ENCODE measurements at regions not wholly inside any gene's neighbourhood (a gene's known extent, or its start where the extent isn't known, plus 50 kb on each side); places are given as distances from the start of the nearest gene placed in this dataset.

GRCh38 chr1:229891227-229891626, 175.8 kb upstream of the GALNT2 start:
- FAIRE-seq: no peak
- Histone ChIP-seq H3K23me2 (ENCODE audit: low read depth, low read length) (peaks cover 2% of the 10 kb centered on the region; the same call in 1 of the 2 replicates), H3K27ac (ENCODE audit: low read depth, low read length) (no peak overlapping the region), H2BK12ac (ENCODE audit: low read depth, low read length) (no peak overlapping the region), H3K23ac (ENCODE audit: insufficient read length) (no peak overlapping the region), H3K79me1 (ENCODE audit: low read depth, low read length) (no peaks in the 10 kb centered on the region), H2BK15ac (ENCODE audit: low read length) (no peak overlapping the region), H3K56ac (replicated peaks; ENCODE audit: insufficient read length, low read depth, low read length) (no peak overlapping the region), H3K36me3 (ENCODE audit: control insufficient read depth in 2 of 4, insufficient read depth in 4 of 4, low read length in 3 of 4) (no peaks in the 10 kb centered on the region), H2BK120ac (replicated peaks; ENCODE audit: low read depth, low read length) (no peak overlapping the region), H4K8ac (ENCODE audit: extremely low read depth, insufficient read depth, low read length) (no peak overlapping the region), H3K4me3 (ENCODE audit: extremely low read depth in 1 of 4, insufficient read depth in 2 of 4, low read depth in 3 of 4, low read length in 4 of 4) (no peak overlapping the region), H4K91ac (replicated peaks; ENCODE audit: insufficient read length, low read length) (no peak overlapping the region), H3K4ac (replicated peaks; ENCODE audit: insufficient read length, low read depth, low read length) (no peak overlapping the region), H2BK5ac (ENCODE audit: low read depth, low read length) (no peak overlapping the region), H2BK20ac (ENCODE audit: low read length) (no peak overlapping the region), H3K9me3 (ENCODE audit: insufficient read depth in 2 of 2, low read depth in 1 of 2, low read length in 1 of 2) (no peaks in the 10 kb centered on the region), H3K4me1 (replicated peaks in 1 of 4; ENCODE audit: control insufficient read depth in 3 of 4, insufficient read depth in 4 of 4, low read length in 3 of 4) (no peaks in the 10 kb centered on the region), H3K79me2 (ENCODE audit: control insufficient read depth in 1 of 2, insufficient read depth in 2 of 2, low read length in 2 of 2) (no peaks in the 10 kb centered on the region), H3K4me2 (ENCODE audit: insufficient read depth in 1 of 2, low read depth in 2 of 2, low read length in 2 of 2) (no peak overlapping the region), H2AFZ (ENCODE audit: low read length) (no peak overlapping the region), H4K20me1 (replicated peaks in 1 of 2; ENCODE audit: control insufficient read depth in 1 of 2, insufficient read depth in 2 of 2, low read length in 2 of 2) (no peaks in the 10 kb centered on the region), H4K5ac (ENCODE audit: insufficient read length, low read depth, low read length) (no peak overlapping the region), H3K27me3 (replicated peaks in 1 of 4; ENCODE audit: control insufficient read depth in 3 of 4, extremely low read depth in 1 of 4, insufficient read depth in 3 of 4, low read length in 3 of 4) (no peaks in the 10 kb centered on the region), H2AK5ac (ENCODE audit: low read depth, low read length) (no peak overlapping the region), H3K9ac (replicated peaks in 1 of 4; ENCODE audit: extremely low read depth in 1 of 4, low read depth in 3 of 4, low read length in 3 of 4) (no peak overlapping the region), H3K18ac (ENCODE audit: extremely low read depth, low read length) (no peak overlapping the region), H3K14ac (ENCODE audit: insufficient read length) (no peak overlapping the region)
- DNase-seq (ENCODE audit: low read depth in 1 of 2, low spot score in 2 of 2): no peak
- POLR2A ChIA-PET (ENCODE audit: partially characterized antibody): no interaction called here
- TF ChIP-seq RAD21 (IDR thresholded peaks at IDR 0.05 in 1 of 2, conservative IDR thresholded peaks at IDR 0.05 in 1 of 2; ENCODE audit: low read depth in 2 of 2, low read length in 2 of 2) (no peak), SAP30 (IDR thresholded peaks at IDR 0.05; ENCODE audit: insufficient read depth, insufficient replicate concordance, low read length) (no peak), POLR2A (IDR thresholded peaks at IDR 0.05; ENCODE audit: control extremely low read depth in 1 of 2, low read depth in 2 of 2, low read length in 2 of 2) (no peak), SRF (IDR thresholded peaks at IDR 0.05; ENCODE audit: low read depth, low read length) (no peak), HDAC2 (IDR thresholded peaks at IDR 0.05; ENCODE audit: borderline replicate concordance in 1 of 2, low read depth in 2 of 2, low read length in 2 of 2) (no peak)
- 95% methylated on average over 2 of the region's 2 CpGs; no CpG with 5 or more reads in 1 of the 2 experiments for WGBS, 2 experiments (ENCODE audit: extremely low coverage in 1 of 2, insufficient coverage in 1 of 2, insufficient read length in 1 of 2, insufficient replicate concordance in 2 of 2, low coverage in 1 of 2, low lambda C conversion rate in 2 of 2, missing lambda C conversion rate in 1 of 2)
- CTCF ChIA-PET (ENCODE audit: partially characterized antibody): no interaction called here
